GM21447 (cell line): ENCODE measurements at regions not wholly inside any gene's neighbourhood (a gene's known extent, or its start where the extent isn't known, plus 50 kb on each side); places are given as distances from the start of the nearest gene placed in this dataset.
"Not testable (repeated sequence)": the region's sequence is repeated elsewhere in the genome, so short reads cannot be mapped to it uniquely, and the experiment has no call there.

Source experiments
- ATAC-seq: cut with Tn5 transposase; IDR thresholded peaks from one replicate; pipeline ENCODE4 v1.9.1; 2021; ENCODE audit not compliant: unreplicated experiment

DNA sequence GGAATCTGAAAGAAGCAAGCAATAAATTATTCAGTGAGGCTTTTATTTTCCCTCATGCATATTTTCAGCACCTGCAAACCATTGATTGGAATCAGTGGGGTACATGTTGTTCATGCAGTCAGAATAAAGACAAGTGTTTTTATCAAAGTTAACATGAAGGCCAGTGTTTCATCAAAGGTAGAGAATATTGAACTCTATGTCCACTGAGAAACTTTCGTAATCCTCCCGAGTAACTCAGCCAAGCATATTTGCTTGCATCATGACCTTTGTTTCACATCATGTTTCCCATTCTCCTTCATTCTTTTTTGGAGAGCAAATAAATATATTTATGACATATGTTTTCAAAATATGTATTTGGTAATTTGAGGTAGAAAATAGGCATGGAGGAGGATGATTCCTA lies 663.1 kb downstream of the SH2D4B start:
- ATAC-seq = no peak

DNA sequence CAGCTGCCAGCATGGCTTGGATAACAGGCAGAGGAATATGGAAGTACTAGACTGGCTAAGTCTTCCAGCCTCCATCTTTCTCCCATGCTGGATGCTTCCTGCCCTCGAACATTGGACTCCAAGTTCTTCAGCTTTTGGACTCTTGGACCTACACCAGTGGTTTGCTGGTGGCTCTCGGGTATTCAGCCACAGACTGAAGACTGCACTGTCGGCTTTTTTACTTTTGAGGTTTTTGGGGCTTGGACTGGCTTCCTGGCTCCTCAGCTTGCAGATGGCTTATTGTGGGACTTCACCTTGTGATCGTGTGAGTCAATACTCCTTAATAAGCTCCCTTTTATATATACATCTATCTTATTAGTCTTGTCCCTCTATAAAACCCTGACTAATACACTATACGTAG lies 667.6 kb upstream of the NRG3 start:
- ATAC-seq = not testable (repeated sequence)

DNA sequence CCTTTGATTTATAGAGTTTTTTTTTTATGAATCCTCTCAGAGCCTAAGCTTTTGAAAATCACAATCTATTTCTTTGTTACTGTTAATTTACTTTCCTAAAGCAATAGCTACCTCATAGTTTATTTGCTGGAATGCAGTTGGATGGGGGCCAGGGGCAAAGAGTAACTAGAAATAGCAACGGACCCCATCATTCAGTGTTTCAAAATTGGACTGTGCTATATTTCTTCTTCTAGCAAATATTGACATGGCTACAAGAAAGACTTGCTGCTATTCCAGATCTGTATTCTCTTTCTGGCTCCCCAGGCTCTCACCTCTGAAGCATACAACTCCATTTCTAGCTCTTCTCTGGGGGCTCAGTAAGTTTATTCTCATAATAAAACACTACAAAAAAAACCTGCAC lies 661.6 kb upstream of the NRG3 start:
- ATAC-seq = no peak

DNA sequence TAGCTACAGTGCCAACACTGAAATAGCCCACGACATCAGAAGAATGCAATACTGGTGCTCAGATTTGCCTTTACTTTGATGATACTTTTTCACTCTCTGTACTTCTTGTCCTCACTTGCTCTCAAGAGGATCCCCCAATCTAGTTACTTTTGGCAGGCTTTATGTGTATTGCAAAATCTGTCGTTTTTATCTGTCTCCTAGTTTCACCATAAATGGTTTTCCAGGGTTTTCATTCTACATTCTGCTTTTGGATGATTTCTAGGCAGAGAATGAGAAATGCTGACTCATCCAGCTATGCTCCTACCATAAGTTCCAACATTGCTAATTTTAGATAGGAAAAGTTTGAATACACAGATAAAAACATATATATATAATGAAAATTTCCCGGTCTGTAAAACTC lies 659.5 kb upstream of the NRG3 start:
- ATAC-seq = no peak

- ATAC-seq = no peak
Observed at GRCh38 chr10:81216949-81217348, 658.0 kb upstream of the NRG3 start.

GRCh38 chr10:81218307-81218706 lies 656.7 kb upstream of the NRG3 start:
- ATAC-seq = no peak

DNA sequence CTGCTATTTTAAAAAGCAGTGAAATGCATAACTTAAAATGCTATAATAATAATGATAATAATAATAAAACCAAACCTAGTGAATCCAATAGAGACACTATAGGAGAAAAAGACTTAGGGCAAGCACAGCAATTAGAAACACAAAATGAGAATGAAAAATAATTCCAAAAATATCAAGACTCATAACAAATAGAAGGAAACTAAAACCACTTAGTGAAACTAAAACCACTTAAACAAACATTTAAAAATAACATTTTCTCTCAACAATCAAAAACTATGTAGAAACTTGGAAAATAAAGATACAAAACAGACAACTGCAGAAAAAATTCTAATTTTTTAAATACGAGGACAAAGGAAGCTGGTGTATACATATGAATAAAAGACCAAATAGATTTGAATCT lies 655.2 kb upstream of the NRG3 start:
- no peak for ATAC-seq

GRCh38 chr10:81248886-81249285 lies 626.1 kb upstream of the NRG3 start:
- no peak for ATAC-seq

DNA sequence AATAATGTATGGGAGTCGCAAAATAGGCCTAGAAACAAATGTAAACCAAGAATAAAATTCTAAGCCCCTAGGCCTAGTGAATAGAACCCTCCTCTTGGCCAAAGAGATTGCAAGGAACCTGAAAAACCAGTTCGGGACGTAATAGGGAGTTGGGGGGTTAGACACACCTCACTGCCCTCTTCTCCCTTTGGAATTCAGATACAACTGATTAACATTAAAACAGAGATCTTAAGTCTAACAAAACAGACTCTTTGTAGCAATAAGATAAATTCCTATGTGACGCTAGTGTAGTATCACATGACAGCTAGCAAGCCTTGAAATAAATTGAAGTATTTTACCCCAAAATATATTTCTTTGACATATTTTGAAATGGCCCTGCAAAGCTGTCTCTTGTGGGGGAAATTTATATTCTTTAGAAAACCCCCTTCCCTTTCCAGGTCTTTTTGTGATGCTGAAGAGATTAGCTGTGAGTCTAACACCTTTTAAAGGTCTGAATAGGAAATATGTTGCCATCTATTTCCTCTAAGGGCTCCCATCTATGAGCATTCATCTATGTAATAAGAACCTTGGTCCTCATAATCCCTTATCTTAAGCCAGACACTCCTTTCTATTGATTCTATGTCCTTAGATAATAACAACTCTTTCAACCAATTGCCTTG lies 623.4 kb upstream of the NRG3 start:
- ATAC-seq = no peak

DNA sequence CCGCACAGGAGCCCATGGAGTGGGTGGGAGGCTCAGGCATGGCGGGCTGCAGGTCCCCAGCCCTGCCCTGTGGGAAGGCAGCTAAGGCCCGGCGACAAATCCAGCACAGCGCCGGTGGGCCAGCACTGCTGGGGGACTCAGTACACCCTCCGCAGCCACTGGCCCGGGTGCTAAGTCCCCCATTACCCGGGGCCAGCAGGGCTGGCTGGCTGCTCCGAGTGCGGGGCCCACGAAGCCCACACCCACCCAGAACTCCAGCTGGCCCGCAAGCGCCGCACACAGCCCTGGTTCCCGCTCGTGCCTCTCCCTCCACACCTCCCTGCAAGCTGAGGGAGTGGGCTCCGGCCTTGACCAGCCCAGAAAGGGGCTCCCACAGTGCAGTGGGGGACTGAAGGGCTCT lies 610.0 kb upstream of the NRG3 start:
- ATAC-seq = not testable (repeated sequence)

GRCh38 chr10:81270051-81270450 lies 604.9 kb upstream of the NRG3 start:
- no peak for ATAC-seq

- ATAC-seq = no peak
Observed at GRCh38 chr10:81280497-81281479, 594.2 kb upstream of the NRG3 start.

- ATAC-seq = no peak
Observed at GRCh38 chr10:81288544-81288943, 586.5 kb upstream of the NRG3 start.

DNA sequence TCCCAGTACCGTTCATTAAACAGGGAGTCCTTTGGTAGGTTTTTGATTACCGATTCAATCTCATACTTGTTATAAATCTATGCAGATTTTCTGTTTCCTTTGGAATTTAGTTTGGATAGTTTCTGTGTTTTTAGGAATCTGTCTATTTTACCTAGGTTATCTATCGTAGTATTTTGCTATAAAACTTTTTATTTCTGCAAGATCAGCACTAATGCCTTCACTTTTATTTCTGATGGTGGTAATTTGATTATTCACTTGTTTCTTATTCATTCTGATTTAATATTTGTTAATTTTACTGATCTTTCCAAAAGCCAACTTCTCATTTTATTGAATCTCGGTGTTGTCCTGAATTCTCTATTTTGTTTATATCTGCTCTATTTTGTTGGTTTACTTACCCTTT lies 577.7 kb upstream of the NRG3 start:
- ATAC-seq = no peak

DNA sequence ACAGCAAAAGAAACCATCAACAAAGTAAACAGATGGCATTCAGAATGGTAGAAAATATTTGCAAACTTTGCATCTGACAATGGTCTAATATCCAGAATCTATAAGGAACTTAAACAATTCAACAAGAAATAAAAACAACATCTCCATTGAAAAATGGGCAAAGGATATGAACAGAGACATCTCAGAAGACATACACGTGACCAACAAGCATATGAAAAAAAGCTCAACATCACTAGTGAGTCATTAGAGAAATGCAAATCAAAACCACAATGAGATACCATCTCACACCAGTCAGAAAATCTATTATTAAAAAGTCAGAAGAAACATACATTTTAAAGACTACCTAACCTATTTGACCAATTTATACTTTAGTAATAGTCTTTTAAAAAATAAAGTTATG lies 571.3 kb upstream of the NRG3 start:
- no peak for ATAC-seq

DNA sequence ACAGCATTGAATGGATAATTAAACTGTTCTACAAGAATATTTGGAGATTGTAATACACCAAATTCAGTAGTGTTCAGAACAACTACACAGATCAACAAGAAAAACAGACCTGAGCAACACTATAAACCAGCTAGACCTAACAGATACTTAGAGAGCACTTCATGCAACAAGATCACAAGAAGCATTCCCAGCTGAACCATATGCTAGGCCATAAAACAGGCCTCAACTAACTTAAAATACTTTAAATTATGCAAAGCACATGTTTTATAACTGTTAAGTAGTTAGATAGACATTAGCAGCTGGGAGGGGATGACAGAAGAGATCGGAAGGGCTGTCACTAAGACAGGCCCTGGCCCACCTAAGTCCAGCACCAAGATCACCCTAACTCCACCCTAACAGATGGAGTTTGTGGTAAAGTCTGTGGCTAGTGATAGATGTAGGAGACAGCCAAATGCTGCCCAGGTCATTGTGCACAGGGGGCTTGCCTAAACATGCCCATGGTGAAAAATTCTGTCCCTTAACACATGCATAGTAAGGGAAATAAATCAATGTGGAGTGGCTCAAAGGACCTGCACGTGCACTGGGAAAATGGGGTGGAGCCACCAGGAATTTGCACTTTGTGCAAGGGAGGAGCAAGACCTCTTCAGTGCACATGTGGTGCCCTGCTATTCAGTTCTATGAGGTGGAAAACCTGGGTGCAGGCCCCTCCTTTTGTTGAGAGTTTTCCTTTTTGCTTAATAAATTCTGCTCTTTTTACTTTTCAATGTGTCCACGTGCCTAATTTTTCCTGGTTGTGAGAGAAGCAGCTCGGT lies 567.8 kb upstream of the NRG3 start:
- no peak for ATAC-seq

GRCh38 chr10:81309041-81309552 lies 565.9 kb upstream of the NRG3 start:
- no peak for ATAC-seq

- no peak for ATAC-seq
Observed at GRCh38 chr10:81314471-81314870, 560.5 kb upstream of the NRG3 start.

DNA sequence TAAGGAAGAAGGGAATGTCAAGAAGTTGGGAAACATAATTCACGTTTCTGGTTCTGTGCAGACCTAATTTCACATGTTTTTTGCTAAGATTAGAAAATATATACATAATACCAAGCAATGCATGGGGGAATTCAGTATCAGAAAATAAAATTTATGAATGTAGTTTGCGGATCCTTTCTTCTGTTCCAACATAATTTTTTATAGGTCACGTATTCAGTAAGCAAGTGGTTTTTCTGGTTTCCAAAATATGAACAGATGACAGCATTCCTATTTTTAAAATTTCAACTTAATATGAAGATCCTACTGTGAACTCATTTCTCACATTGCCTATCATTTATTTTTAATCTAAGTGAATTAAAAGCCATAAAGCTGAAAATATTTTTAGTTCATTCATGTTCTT lies 560.0 kb upstream of the NRG3 start:
- no peak for ATAC-seq

DNA sequence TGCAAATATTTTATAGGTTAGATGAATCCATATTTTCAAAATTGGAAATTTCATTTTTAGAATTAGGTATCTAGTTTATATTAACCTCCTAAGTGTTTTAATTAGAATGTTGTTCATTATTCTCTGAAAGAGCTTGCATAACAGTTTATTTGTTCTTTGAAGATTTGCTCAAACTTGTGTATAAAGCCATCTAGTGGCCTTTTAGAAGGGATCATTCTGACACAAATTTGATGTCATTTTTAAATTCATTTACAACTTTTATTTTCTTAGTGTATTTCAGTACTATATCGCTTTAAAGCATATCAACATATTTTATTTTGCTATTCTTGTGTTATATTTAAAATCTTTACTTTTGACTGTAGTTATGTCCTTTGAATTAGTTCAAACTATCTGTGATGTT lies 527.0 kb upstream of the NRG3 start:
- ATAC-seq = no peak

GRCh38 chr10:81367132-81367531 lies 507.9 kb upstream of the NRG3 start:
- ATAC-seq = no peak
